PFSK-1 (cell line): ENCODE measurements at regions not wholly inside any gene's neighbourhood (a gene's known extent, or its start where the extent isn't known, plus 50 kb on each side); places are given as distances from the start of the nearest gene placed in this dataset.

ENCODE experiments used
- FOXP2 ChIP-seq: optimal IDR thresholded peaks from 2 replicates; pipeline ENCODE3; 2011; ENCODE audit warnings: borderline replicate concordance, control low read depth, inconsistent platforms; ENCODE audit not compliant: insufficient read depth; ENCODE audit errors: extremely low read length, extremely low read depth
- POLR2AphosphoS5 ChIP-seq: IDR thresholded peaks from 2 replicates; pipeline ENCODE4 v1.6.1; 2012; ENCODE audit warnings: low read depth, mild to moderate bottlenecking, control low read depth, low read length, moderate library complexity
- SIN3A ChIP-seq: IDR thresholded peaks from 2 replicates; pipeline ENCODE4 v1.6.1; 2012; ENCODE audit warnings: mild to moderate bottlenecking, low read length, moderate library complexity, borderline replicate concordance; ENCODE audit not compliant: insufficient read depth
- TAF1 ChIP-seq: IDR thresholded peaks from 2 replicates; pipeline ENCODE4 v1.6.1; 2012; ENCODE audit warnings: low read length, control low read depth, borderline replicate concordance; ENCODE audit not compliant: insufficient read depth
- TF ChIP-seq, protein P1 (sequence below), 2 experiments: IDR thresholded peaks; 2 replicates each; pipeline versions ENCODE4 v1.6.1 to v1.8.0; 2011 to 2012; ENCODE audit warnings: low read depth in 2 of 2, low read length in 2 of 2, control low read depth in 1 of 2, inconsistent platforms in 1 of 2, mild to moderate bottlenecking in 1 of 2, moderate library complexity in 1 of 2; ENCODE audit not compliant: insufficient read depth in 1 of 2

DNA sequence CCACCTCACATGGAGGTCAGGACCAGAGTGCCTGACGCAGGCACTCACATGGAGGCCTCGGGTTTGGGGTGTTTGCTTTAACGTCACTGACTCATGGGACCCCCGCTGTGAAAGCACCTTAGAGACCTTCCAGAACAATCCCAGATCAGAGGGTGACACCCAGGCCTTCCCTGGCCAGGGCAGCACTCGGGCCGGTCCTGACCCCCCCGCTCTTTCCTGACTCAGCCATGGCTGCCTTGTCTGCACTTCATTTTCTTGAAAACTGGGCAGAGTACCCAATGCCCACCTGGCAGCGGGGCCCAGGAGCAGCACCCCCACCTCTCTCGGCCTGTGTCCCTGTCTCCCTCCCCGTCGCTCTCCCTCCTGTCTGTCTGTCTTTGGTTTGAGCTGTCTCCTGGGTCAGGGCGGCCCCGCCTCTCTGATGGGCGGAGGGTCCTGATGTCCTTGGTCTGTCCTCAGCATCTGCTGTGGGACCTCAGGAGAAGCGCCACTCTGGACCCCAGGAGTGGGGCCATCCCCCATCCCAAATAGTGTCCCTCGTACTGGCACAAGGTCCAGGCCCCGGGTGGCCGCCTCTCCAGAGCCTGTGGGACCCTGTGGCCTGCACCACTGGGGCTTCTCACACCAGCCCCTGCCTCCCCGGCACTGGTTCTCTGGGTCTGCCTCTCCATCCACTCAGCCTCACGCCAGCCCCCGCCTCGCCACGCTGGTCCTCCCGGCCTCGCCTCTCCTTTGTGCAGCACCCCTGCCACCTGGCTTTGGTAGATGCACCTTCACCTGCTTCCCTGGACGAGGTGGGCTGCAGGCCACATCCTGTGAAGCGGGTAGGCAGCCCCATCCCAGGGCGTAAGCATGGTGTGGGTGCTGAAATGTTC is 55.9 kb upstream of the ZNF469 start:
- TF ChIP-seq SIN3A (no peak), POLR2AphosphoS5 (no peak), TAF1 (no peak), FOXP2 (no peak)
- TF ChIP-seq, protein P1, sequence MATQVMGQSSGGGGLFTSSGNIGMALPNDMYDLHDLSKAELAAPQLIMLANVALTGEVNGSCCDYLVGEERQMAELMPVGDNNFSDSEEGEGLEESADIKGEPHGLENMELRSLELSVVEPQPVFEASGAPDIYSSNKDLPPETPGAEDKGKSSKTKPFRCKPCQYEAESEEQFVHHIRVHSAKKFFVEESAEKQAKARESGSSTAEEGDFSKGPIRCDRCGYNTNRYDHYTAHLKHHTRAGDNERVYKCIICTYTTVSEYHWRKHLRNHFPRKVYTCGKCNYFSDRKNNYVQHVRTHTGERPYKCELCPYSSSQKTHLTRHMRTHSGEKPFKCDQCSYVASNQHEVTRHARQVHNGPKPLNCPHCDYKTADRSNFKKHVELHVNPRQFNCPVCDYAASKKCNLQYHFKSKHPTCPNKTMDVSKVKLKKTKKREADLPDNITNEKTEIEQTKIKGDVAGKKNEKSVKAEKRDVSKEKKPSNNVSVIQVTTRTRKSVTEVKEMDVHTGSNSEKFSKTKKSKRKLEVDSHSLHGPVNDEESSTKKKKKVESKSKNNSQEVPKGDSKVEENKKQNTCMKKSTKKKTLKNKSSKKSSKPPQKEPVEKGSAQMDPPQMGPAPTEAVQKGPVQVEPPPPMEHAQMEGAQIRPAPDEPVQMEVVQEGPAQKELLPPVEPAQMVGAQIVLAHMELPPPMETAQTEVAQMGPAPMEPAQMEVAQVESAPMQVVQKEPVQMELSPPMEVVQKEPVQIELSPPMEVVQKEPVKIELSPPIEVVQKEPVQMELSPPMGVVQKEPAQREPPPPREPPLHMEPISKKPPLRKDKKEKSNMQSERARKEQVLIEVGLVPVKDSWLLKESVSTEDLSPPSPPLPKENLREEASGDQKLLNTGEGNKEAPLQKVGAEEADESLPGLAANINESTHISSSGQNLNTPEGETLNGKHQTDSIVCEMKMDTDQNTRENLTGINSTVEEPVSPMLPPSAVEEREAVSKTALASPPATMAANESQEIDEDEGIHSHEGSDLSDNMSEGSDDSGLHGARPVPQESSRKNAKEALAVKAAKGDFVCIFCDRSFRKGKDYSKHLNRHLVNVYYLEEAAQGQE (IDR thresholded peaks at IDR 0.05; ENCODE audit: insufficient read depth in 1 of 2, low read depth in 2 of 2, low read length in 2 of 2) = no peak

DNA sequence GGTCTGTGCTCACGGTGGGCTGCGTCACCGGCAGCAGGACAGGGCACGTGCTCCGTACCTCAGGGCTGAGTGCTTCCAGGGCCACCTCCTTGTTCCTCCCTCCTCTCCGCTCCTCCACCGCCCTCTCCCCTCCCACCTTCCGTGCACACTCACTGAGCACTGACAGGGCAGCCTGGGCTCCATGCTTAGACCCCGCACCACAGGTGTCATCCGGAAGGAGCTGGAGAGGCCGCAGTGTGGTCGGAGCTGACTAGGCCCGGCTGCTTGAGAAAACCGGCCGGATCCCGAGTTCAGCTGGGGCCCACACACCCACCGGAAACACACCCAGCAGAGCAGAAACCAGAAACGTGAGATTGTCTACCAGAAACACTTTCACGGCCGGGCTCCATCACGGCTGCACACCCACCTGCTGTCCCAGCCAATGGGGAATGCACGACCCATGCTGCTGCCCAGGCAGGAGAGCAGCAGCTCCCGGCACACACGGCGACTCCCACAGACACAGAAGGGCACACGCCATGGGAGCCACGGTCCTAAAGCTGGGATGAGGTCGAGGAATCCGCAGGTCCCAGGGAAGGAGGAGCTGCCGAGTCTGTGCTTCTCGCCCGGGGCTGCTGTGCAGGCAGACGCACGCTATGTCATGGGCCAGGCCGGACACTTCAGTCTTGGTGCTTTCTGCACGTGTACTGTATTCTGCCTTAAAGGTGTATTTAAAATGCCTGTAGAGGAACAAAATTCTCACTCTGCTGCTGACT is 55.0 kb upstream of the ZNF469 start:
- TF ChIP-seq FOXP2 (no peak), TAF1 (no peak), POLR2AphosphoS5 (no peak), SIN3A (no peak)
- TF ChIP-seq, protein P1 (IDR thresholded peaks at IDR 0.05; ENCODE audit: insufficient read depth in 1 of 2, low read depth in 2 of 2, low read length in 2 of 2) = no peak

DNA sequence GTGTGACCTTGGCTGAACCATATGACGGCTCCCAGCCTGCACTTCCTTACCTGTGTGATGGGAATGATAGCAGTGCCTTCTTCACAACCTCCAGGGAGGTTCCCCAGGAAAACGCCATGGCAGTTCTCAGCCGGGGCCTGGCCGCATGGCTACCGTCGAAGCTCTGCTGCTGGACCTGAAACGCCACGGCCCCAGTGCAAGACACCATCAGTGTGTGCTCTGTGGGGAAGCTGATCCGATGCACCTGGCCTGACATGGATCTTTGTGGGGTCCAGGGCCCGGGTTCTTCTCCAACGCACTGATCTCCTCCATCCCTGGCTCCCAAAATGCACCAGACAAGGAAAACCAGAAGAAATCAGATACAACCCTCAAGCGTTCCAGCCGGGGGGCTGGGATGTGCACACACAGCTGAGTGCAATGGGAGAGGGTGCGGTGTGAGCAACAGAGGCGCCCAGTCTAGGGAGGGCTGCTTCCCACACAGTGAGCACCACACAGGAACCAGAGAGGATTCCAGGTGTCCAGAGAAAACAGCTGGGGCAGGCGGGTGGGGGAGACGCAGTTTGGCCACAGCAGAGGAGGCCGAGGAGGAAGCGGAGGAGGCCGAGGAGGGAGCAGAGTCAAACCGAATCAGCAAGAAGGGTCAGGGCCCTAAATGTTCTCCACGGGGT is 54.3 kb upstream of the ZNF469 start:
- TF ChIP-seq FOXP2 (no peak), TAF1 (no peak), POLR2AphosphoS5 (no peak), SIN3A (no peak)
- TF ChIP-seq, protein P1 (IDR thresholded peaks at IDR 0.05; ENCODE audit: insufficient read depth in 1 of 2, low read depth in 2 of 2, low read length in 2 of 2) = no peak

DNA sequence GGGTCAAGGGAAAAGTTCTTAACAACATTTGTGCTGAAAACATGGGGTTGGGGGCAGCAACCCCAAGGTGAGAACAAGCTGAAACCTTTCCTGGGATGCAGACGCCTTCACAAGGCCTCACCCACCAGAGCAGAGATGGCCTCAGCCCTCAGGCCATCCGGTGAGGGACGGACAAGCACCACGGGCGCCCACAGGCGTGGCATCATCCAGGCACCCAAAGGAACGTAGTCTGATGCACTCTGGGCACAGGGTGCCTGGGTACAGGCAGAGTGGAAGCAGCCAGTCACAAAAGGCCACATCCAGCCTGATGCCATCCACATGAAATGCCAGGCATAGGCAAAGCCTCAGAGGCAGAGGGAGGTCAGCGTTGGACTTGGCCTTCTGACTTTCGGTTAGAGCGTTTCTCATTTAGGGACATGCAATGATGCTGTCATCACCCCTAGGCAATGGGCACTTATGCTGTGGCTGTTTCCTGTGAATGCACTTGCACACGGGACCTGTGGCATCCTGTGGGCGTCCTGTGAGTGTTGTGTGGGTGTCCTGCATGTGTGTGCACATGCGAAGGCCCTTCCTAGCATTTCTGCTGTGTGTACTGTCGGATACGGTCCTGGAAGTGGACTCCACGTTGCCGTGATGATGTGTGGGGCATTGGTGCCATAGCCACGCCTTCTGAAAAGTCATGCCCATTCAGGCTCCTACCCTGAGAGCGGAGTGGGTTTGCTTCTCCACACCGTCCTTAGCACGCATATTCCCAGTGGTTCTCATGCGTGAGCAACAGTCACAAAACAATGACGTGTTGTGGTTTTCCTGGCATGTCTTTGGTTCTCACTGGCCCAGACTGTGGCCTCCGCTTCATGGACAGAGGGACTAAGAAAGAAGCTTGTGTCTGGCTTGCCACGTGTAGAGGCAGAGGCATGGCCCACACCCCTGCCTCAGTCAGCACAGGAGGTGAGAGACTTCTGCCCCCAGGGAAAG is 52.7 kb upstream of the ZNF469 start:
- TF ChIP-seq POLR2AphosphoS5 (no peak), SIN3A (no peak), TAF1 (no peak), FOXP2 (no peak)
- TF ChIP-seq, protein P1 (IDR thresholded peaks at IDR 0.05; ENCODE audit: insufficient read depth in 1 of 2, low read depth in 2 of 2, low read length in 2 of 2) = no peak
